BLaER1 (cell line): ENCODE measurements at regions not wholly inside any gene's neighbourhood (a gene's known extent, or its start where the extent isn't known, plus 50 kb on each side); places are given as distances from the start of the nearest gene placed in this dataset.

Source experiments
- H3K27ac ChIP-seq: shearing (Covaris generic); formaldehyde crosslinking; 2 replicates; pipeline ENCODE4 v1.8.1; 2022
- H3K27me3 ChIP-seq: shearing (Covaris generic); formaldehyde crosslinking; 2 replicates; pipeline ENCODE4 v1.8.1; 2022
- H3K36me3 ChIP-seq: shearing (Covaris generic); formaldehyde crosslinking; 2 replicates; pipeline ENCODE4 v1.8.1; 2022
- H3K4me1 ChIP-seq: shearing (Covaris generic); formaldehyde crosslinking; 2 replicates; pipeline ENCODE4 v1.8.1; 2022
- H3K4me2 ChIP-seq: shearing (Covaris generic); formaldehyde crosslinking; 2 replicates; pipeline ENCODE4 v1.8.1; 2022
- H3K4me3 ChIP-seq: shearing (Covaris generic); formaldehyde crosslinking; 2 replicates; pipeline ENCODE4 v1.8.1; 2022
- H3K9ac ChIP-seq: shearing (Covaris generic); formaldehyde crosslinking; 2 replicates; pipeline ENCODE4 v1.8.1; 2022
- H3K9me3 ChIP-seq: shearing (Covaris generic); formaldehyde crosslinking; 2 replicates; pipeline ENCODE4 v1.8.1; 2022
- H4K20me1 ChIP-seq: shearing (Covaris generic); formaldehyde crosslinking; 2 replicates; pipeline ENCODE4 v1.8.1; 2022
- Cebpa-rat ChIP-seq: shearing (Covaris generic); IDR thresholded peaks from 2 replicates; pipeline ENCODE4 v1.8.1; 2022

- H3K4me2 ChIP-seq: no peak overlapping the region
- no peaks in the 10 kb centered on the region for H3K4me1 ChIP-seq
- no peaks in the 10 kb centered on the region for H3K9me3 ChIP-seq
- TF ChIP-seq Cebpa-rat: no peak
- no peaks in the 10 kb centered on the region for H3K36me3 ChIP-seq
- H4K20me1 ChIP-seq: no peaks in the 10 kb centered on the region
- no peak overlapping the region for H3K9ac ChIP-seq
- no peaks in the 10 kb centered on the region for H3K27me3 ChIP-seq
- H3K27ac ChIP-seq: no peak overlapping the region
- H3K4me3 ChIP-seq: no peak overlapping the region
These were observed 177.4 kb upstream of the MAMLD1 start for GRCh38 chrX:150185766-150186165.

- H3K9me3 ChIP-seq: no peaks in the 10 kb centered on the region
- no peak overlapping the region for H3K4me2 ChIP-seq
- H3K27me3 ChIP-seq: no peaks in the 10 kb centered on the region
- H3K9ac ChIP-seq: no peak overlapping the region
- no peak overlapping the region for H3K27ac ChIP-seq
- no peaks in the 10 kb centered on the region for H4K20me1 ChIP-seq
- no peak for TF ChIP-seq Cebpa-rat
- no peaks in the 10 kb centered on the region for H3K36me3 ChIP-seq
- H3K4me3 ChIP-seq: no peak overlapping the region
- no peaks in the 10 kb centered on the region for H3K4me1 ChIP-seq
These were observed 170.3 kb upstream of the MAMLD1 start for GRCh38 chrX:150192816-150193215.

GRCh38 chrX:150196285-150196684, 166.8 kb upstream of the MAMLD1 start:
- H3K27ac ChIP-seq: no peak overlapping the region
- no peaks in the 10 kb centered on the region for H4K20me1 ChIP-seq
- H3K9me3 ChIP-seq: no peaks in the 10 kb centered on the region
- no peak overlapping the region for H3K9ac ChIP-seq
- peaks cover 31% of the 10 kb centered on the region for H3K4me1 ChIP-seq
- H3K4me3 ChIP-seq: no peak overlapping the region
- no peaks in the 10 kb centered on the region for H3K27me3 ChIP-seq
- H3K4me2 ChIP-seq: no peak overlapping the region
- TF ChIP-seq Cebpa-rat: no peak
- H3K36me3 ChIP-seq: no peaks in the 10 kb centered on the region

GRCh38 chrX:150197388-150197787, 165.7 kb upstream of the MAMLD1 start:
- no peak for TF ChIP-seq Cebpa-rat
- Histone ChIP-seq H3K4me1 (peaks cover 34% of the 10 kb centered on the region), H3K27ac (no peak overlapping the region), H3K4me2 (no peak overlapping the region), H3K36me3 (no peaks in the 10 kb centered on the region), H3K4me3 (no peak overlapping the region), H3K9me3 (no peaks in the 10 kb centered on the region), H3K9ac (no peak overlapping the region), H3K27me3 (no peaks in the 10 kb centered on the region), H4K20me1 (no peaks in the 10 kb centered on the region)

GRCh38 chrX:150198776-150199175, 164.3 kb upstream of the MAMLD1 start:
- H3K4me3 ChIP-seq: no peak overlapping the region
- H3K9me3 ChIP-seq: no peaks in the 10 kb centered on the region
- H4K20me1 ChIP-seq: no peaks in the 10 kb centered on the region
- TF ChIP-seq Cebpa-rat: no peak
- H3K36me3 ChIP-seq: no peaks in the 10 kb centered on the region
- H3K9ac ChIP-seq: no peak overlapping the region
- H3K27me3 ChIP-seq: no peaks in the 10 kb centered on the region
- peaks cover 34% of the 10 kb centered on the region for H3K4me1 ChIP-seq
- peak overlapping the region; percentile 57 for H3K4me2 ChIP-seq
- H3K27ac ChIP-seq: no peak overlapping the region

GRCh38 chrX:150199181-150199580, 163.9 kb upstream of the MAMLD1 start:
- TF ChIP-seq Cebpa-rat: no peak
- no peak overlapping the region for H3K4me3 ChIP-seq
- H3K4me2 ChIP-seq: peak overlapping the region; percentile 57
- H4K20me1 ChIP-seq: no peaks in the 10 kb centered on the region
- no peaks in the 10 kb centered on the region for H3K27me3 ChIP-seq
- no peak overlapping the region for H3K9ac ChIP-seq
- no peaks in the 10 kb centered on the region for H3K36me3 ChIP-seq
- H3K4me1 ChIP-seq: peaks cover 34% of the 10 kb centered on the region
- H3K9me3 ChIP-seq: no peaks in the 10 kb centered on the region
- peak overlapping the region; percentile 35 for H3K27ac ChIP-seq

GRCh38 chrX:150199803-150200202, 163.3 kb upstream of the MAMLD1 start:
- H3K4me1 ChIP-seq: peaks cover 34% of the 10 kb centered on the region
- peak overlapping the region; percentile 57 for H3K4me2 ChIP-seq
- no peaks in the 10 kb centered on the region for H4K20me1 ChIP-seq
- no peak overlapping the region for H3K9ac ChIP-seq
- H3K27me3 ChIP-seq: no peaks in the 10 kb centered on the region
- H3K9me3 ChIP-seq: no peaks in the 10 kb centered on the region
- H3K4me3 ChIP-seq: no peak overlapping the region
- TF ChIP-seq Cebpa-rat: no peak
- no peaks in the 10 kb centered on the region for H3K36me3 ChIP-seq
- peak overlapping the region; percentile 35; the same call in 1 of the 2 replicates for H3K27ac ChIP-seq

- H3K4me3 ChIP-seq: no peak overlapping the region
- peak overlapping the region; percentile 57 for H3K4me2 ChIP-seq
- H4K20me1 ChIP-seq: no peaks in the 10 kb centered on the region
- H3K36me3 ChIP-seq: no peaks in the 10 kb centered on the region
- H3K27me3 ChIP-seq: no peaks in the 10 kb centered on the region
- H3K9me3 ChIP-seq: no peaks in the 10 kb centered on the region
- peaks cover 34% of the 10 kb centered on the region for H3K4me1 ChIP-seq
- TF ChIP-seq Cebpa-rat: no peak
- no peak overlapping the region for H3K9ac ChIP-seq
- no peak overlapping the region for H3K27ac ChIP-seq
These were observed 162.8 kb upstream of the MAMLD1 start for GRCh38 chrX:150200361-150200760.

GRCh38 chrX:150200820-150201287, 162.3 kb upstream of the MAMLD1 start:
- no peak for TF ChIP-seq Cebpa-rat
- no peaks in the 10 kb centered on the region for H3K36me3 ChIP-seq
- no peaks in the 10 kb centered on the region for H3K27me3 ChIP-seq
- no peaks in the 10 kb centered on the region for H4K20me1 ChIP-seq
- H3K4me2 ChIP-seq: peak overlapping the region; percentile 57
- no peak overlapping the region for H3K27ac ChIP-seq
- peaks cover 34% of the 10 kb centered on the region for H3K4me1 ChIP-seq
- no peak overlapping the region for H3K4me3 ChIP-seq
- H3K9me3 ChIP-seq: no peaks in the 10 kb centered on the region
- no peak overlapping the region for H3K9ac ChIP-seq

GRCh38 chrX:150201391-150201790, 161.7 kb upstream of the MAMLD1 start:
- no peak for TF ChIP-seq Cebpa-rat
- Histone ChIP-seq H3K36me3 (no peaks in the 10 kb centered on the region), H3K9ac (no peak overlapping the region), H3K4me2 (peak overlapping the region; percentile 57), H3K9me3 (no peaks in the 10 kb centered on the region), H3K4me3 (no peak overlapping the region), H3K27me3 (no peaks in the 10 kb centered on the region), H4K20me1 (no peaks in the 10 kb centered on the region), H3K27ac (no peak overlapping the region), H3K4me1 (peaks cover 35% of the 10 kb centered on the region)

GRCh38 chrX:150201841-150202240, 161.3 kb upstream of the MAMLD1 start:
- no peaks in the 10 kb centered on the region for H3K36me3 ChIP-seq
- no peaks in the 10 kb centered on the region for H3K9me3 ChIP-seq
- TF ChIP-seq Cebpa-rat: no peak
- H3K4me2 ChIP-seq: no peak overlapping the region
- no peaks in the 10 kb centered on the region for H3K27me3 ChIP-seq
- H3K4me1 ChIP-seq: peaks cover 39% of the 10 kb centered on the region
- H3K27ac ChIP-seq: no peak overlapping the region
- no peaks in the 10 kb centered on the region for H4K20me1 ChIP-seq
- no peak overlapping the region for H3K9ac ChIP-seq
- H3K4me3 ChIP-seq: no peak overlapping the region
